SJCRH30 (cell line): ENCODE measurements at regions not wholly inside any gene's neighbourhood (a gene's known extent, or its start where the extent isn't known, plus 50 kb on each side); places are given as distances from the start of the nearest gene placed in this dataset.

Source experiments
- DNase-seq, 2 experiments: peaks; one replicate each; pipeline ENCODE4 v3.0.0-alpha.2; 2015 to 2020
- H3K27ac ChIP-seq: fragments of 250-450 bp; sonication (Bioruptor Pico); 2 replicates; pipeline ENCODE4 v1.5.1; 2020; ENCODE audit warnings: mild to moderate bottlenecking, moderate library complexity
- H3K27me3 ChIP-seq: fragments of 250-450 bp; sonication (Bioruptor Pico); 2 replicates; pipeline ENCODE4 v1.5.1; 2020; ENCODE audit warnings: mild to moderate bottlenecking, moderate library complexity
- H3K36me3 ChIP-seq: fragments of 250-450 bp; sonication (Bioruptor Pico); 2 replicates; pipeline ENCODE4 v1.5.1; 2020; ENCODE audit warnings: mild to moderate bottlenecking, moderate library complexity
- H3K4me1 ChIP-seq: fragments of 250-450 bp; sonication (Bioruptor Pico); 2 replicates; pipeline ENCODE4 v1.5.1; 2020; ENCODE audit warnings: mild to moderate bottlenecking, moderate library complexity
- H3K4me3 ChIP-seq: fragments of 250-450 bp; sonication (Bioruptor Pico); 2 replicates; pipeline ENCODE4 v1.5.1; 2020; ENCODE audit warnings: mild to moderate bottlenecking, moderate library complexity
- H3K9me3 ChIP-seq: fragments of 250-450 bp; sonication (Bioruptor Pico); replicated peaks from 2 replicates; pipeline ENCODE4 v1.5.1; 2020; ENCODE audit warnings: mild to moderate bottlenecking, moderate library complexity

- no peaks in the 10 kb centered on the region for H3K9me3 ChIP-seq
- DNase-seq = no peak
- H3K27ac ChIP-seq = no peak overlapping the region
These were observed 65.6 kb upstream of the ADO start for GRCh38 chr10:62738916-62739315.

GRCh38 chr10:62740885-62741745, 63.4 kb upstream of the ADO start:
- Histone ChIP-seq H3K27me3 (no peaks in the 10 kb centered on the region), H3K4me3 (no peak overlapping the region), H3K27ac (no peak overlapping the region), H3K4me1 (no peaks in the 10 kb centered on the region), H3K36me3 (no peaks in the 10 kb centered on the region), H3K9me3 (no peaks in the 10 kb centered on the region)
- no peak for DNase-seq

More at GRCh38 chr10:62738916-62739315, 65.6 kb upstream of the ADO start:
- H3K4me1 ChIP-seq = 0 out of 2 replicates have a peak, but pooled peaks cover 3% of the 10 kb centered on the region
- H3K27me3 ChIP-seq = no peaks in the 10 kb centered on the region
- H3K4me3 ChIP-seq = no peak overlapping the region
- H3K36me3 ChIP-seq = no peaks in the 10 kb centered on the region

GRCh38 chr10:62741996-62742395, 62.5 kb upstream of the ADO start:
- no peak for DNase-seq
- no peak overlapping the region for H3K27ac ChIP-seq
- no peaks in the 10 kb centered on the region for H3K27me3 ChIP-seq
- H3K9me3 ChIP-seq = no peaks in the 10 kb centered on the region
- H3K4me1 ChIP-seq = no peaks in the 10 kb centered on the region
- no peak overlapping the region for H3K4me3 ChIP-seq
- H3K36me3 ChIP-seq = no peaks in the 10 kb centered on the region

DNA sequence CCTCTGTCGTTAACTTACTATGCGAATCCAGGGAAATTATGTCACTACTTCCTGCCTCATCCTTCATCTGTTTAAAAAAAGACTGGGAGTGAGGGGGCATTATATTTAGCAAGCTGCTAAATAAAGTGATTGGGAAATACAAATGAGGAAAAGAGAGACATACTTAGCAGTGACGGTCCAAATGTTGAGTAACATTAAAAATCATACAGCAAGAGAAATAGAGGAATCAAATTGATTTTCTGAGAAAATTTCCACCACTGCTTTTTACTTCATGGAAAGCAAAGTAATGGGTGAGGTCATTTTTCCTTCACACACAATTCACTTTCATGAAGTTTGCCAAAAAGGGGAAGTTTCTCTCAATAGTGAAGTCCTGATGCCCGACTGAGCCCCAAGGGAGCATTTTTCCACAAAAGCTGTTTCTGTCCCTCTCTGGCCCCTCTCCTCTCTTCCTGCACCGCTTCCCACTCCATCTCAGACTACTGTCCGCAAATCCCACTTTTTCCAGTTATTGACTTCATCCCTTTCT, 61.9 kb upstream of the ADO start:
- no peaks in the 10 kb centered on the region for H3K36me3 ChIP-seq
- no peaks in the 10 kb centered on the region for H3K4me1 ChIP-seq
- H3K27ac ChIP-seq = no peak overlapping the region
- H3K4me3 ChIP-seq = no peak overlapping the region
- no peak for DNase-seq
- H3K9me3 ChIP-seq = no peaks in the 10 kb centered on the region
- no peaks in the 10 kb centered on the region for H3K27me3 ChIP-seq

DNA sequence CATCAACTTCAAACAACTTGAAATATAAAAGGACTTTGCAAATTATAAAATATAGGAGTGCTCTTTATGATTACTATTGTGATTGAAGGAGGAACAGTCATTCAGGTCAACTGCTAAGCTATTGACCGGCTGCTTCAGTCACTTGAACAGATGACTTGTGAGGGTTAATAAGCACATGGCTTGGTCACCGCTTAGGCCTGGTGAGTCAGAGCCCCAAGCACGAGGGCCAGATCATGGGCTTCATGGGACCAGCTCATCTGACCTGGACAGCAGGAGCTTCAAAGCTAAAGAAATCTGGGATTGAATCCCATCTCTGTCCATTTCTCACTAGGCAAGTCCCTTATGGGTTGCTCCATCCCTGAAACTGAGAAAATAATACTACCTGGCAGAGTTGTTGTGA, 60.4 kb upstream of the ADO start:
- Histone ChIP-seq H3K4me1 (no peaks in the 10 kb centered on the region), H3K36me3 (no peaks in the 10 kb centered on the region), H3K27me3 (no peaks in the 10 kb centered on the region), H3K4me3 (no peak overlapping the region), H3K27ac (no peak overlapping the region), H3K9me3 (no peaks in the 10 kb centered on the region)
- no peak for DNase-seq

DNA sequence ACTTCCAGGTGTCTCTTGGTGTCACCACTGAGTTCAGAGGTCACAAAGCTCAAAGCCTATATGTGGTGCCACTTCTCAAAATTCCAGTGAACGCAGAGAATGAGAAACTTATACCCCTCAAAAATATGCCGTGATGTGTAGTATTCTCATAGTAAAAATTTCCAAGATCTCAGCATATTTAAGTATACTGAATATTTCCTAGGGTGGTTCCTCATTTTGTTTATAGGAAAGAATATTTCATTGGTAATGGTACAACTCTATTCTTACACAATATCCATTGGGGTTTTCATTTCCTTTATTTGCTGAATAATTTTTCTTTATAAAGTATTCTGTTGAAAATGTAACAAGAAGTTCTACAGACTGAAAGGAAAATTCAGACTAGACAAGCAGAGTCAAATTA, 58.9 kb upstream of the ADO start:
- no peak overlapping the region for H3K4me3 ChIP-seq
- no peaks in the 10 kb centered on the region for H3K4me1 ChIP-seq
- no peaks in the 10 kb centered on the region for H3K27me3 ChIP-seq
- H3K9me3 ChIP-seq = no peaks in the 10 kb centered on the region
- H3K36me3 ChIP-seq = no peaks in the 10 kb centered on the region
- H3K27ac ChIP-seq = no peak overlapping the region
- DNase-seq = no peak

- DNase-seq = no peak
- H3K36me3 ChIP-seq = no peaks in the 10 kb centered on the region
- no peaks in the 10 kb centered on the region for H3K4me1 ChIP-seq
These were observed 57.4 kb upstream of the ADO start for GRCh38 chr10:62746951-62747729.

DNA sequence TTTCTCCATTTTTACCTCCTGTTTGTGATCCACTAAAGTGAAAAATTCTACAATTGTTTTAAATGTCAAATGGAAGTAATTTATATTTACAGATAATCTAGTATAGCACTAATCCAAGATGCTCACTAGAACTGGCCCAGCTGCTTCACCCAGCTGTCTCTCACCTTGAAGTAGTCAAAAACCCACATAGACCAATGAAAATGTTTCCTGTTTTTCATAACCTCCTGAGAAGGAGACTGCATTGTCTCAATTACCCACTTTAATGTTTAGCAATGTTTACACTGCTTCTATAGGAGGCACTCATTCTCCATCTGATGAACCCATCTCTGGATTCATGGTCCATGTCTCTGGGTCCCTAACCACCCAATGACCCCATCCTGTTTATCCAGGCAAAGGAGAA, 56.1 kb upstream of the ADO start:
- Histone ChIP-seq H3K4me1 (no peaks in the 10 kb centered on the region), H3K9me3 (no peaks in the 10 kb centered on the region), H3K4me3 (no peak overlapping the region), H3K36me3 (no peaks in the 10 kb centered on the region), H3K27ac (no peak overlapping the region), H3K27me3 (no peaks in the 10 kb centered on the region)
- no peak for DNase-seq

More at GRCh38 chr10:62746951-62747729, 57.4 kb upstream of the ADO start:
- Histone ChIP-seq H3K4me3 (no peak overlapping the region), H3K27me3 (no peaks in the 10 kb centered on the region), H3K27ac (no peak overlapping the region), H3K9me3 (no peaks in the 10 kb centered on the region)

GRCh38 chr10:62749093-62749683, 55.3 kb upstream of the ADO start:
- H3K27ac ChIP-seq = no peak overlapping the region
- H3K27me3 ChIP-seq = no peaks in the 10 kb centered on the region
- no peak for DNase-seq
- H3K4me3 ChIP-seq = no peak overlapping the region
- H3K9me3 ChIP-seq = no peaks in the 10 kb centered on the region
- no peaks in the 10 kb centered on the region for H3K4me1 ChIP-seq
- H3K36me3 ChIP-seq = no peaks in the 10 kb centered on the region
